Stimulated activated CD8-positive, alpha-beta memory T cell treated with anti-CD3 and anti-CD28 coated beads, Interleukin-2, amount 100 ng/mL, for 1 hour (primary cell): ENCODE measurements at regions not wholly inside any gene's neighbourhood (a gene's known extent, or its start where the extent isn't known, plus 50 kb on each side); places are given as distances from the start of the nearest gene placed in this dataset.
A peak's percentile ranks its signal among the peaks of the same experiment; 100 is the strongest.
"Not testable (repeated sequence)": the region's sequence is repeated elsewhere in the genome, so short reads cannot be mapped to it uniquely, and the experiment has no call there.

ENCODE experiments used
- DNase-seq, 2 donors: peaks; one replicate each; pipeline ENCODE4 v3.0.0-alpha.2; 2020; ENCODE audit warnings: low read depth in 2 of 2

DNA sequence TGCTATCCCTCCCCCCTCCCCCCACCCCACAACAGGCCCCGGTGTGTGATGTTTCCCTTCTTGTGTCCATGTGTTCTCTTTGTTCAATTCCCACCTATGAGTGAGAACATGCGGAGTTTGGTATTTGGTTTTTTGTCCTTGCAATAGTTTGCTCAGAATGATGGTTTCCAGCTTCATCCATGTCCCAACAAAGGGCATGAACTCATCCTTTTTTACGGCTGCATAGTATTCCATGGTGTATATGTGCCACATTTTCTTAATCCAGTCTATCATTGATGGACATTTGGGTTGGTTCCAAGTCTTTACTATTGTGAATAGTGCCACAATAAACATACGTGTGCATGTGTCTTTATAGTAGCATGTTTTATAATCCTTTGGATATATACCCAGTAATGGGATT lies 98.3 kb upstream of the DPH5 start:
- DNase-seq, result not testable (repeated sequence)

DNA sequence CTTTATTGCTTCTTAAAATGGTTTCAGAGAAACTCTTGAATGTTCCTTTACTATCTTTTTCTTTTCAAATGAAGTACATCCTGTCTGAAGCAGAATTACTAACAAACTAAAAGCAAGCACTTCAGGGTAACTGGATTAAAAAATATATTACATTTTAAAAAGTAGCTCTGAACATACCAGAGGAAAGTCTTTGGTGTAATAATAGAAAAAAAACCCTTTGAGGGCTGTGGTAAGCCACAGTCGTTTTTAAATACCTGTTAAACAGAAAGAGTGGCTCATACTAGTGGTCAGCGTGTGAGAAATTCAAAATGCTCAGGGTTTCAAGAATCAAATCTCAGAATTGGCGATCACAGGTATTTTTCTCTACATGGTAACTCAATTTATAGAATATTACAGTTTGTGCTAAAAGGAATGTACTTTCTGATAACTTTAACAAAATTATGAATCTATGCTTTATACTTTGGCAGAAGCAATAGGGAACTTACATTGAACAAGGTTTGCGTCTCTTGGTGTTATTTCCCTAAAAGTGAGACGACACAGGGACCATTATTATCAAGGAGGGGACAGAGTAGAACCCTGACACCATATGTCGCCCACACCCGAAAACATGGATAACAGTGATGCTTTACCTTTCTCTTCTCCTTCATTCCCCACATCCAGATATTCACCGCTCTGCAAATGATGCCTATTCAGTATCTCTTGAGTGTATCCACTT lies 97.0 kb upstream of the DPH5 start:
- no peak for DNase-seq

DNA sequence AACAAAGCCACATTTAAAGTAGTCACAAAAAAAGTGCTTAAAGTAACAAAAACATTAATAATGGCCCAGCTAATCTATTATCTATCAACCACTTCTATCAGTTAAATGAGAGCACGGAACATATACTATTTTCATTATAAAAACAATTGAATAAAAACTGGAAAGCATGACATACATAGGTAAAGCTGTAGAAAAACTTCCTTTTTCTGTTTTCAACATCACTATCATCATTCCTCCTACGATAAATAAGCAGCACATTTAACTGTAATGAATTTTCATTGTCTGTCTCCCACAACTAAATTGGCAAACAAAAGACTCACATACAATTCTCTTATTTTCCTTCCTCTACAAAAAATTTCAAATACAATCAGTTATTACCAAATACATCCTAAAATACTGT lies 96.4 kb upstream of the DPH5 start:
- no peak for DNase-seq

DNA sequence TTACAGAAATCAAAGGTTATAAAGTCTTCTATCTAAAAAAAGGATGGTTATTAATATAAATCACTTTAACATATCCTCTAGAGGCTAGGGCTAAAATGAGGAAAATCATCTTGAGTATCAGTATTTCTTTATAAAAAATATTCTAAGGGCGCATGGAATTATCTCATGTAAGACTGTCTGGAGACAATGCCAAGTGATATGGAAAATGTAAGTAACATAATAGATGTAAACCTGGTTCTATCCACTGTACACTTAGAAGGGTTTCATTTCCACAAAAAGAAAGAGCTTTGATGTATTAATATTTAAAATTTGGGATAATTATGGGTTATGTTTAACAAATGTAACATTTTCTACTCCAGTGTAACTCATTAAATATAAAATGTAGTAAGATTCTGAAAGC lies 95.9 kb upstream of the DPH5 start:
- DNase-seq, result no peak

DNA sequence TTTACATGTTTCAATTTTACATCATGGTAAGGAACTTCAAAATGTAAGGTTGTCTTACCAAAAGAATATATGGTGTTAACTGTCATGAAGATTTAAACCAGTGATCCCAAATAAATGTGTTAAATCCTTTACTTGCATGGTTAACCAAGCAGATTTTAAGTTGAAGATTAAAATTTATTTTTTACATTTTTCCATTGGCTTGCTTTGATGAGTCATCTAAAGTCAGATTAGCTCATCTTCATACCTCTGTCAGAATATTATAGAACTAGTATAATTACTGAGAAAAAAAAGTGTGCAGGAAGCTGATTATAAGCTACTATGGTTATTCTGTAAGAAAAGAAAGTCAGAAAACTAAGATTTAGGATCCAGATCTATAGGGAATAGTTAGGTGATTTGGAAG lies 95.3 kb upstream of the DPH5 start:
- no peak for DNase-seq

DNA sequence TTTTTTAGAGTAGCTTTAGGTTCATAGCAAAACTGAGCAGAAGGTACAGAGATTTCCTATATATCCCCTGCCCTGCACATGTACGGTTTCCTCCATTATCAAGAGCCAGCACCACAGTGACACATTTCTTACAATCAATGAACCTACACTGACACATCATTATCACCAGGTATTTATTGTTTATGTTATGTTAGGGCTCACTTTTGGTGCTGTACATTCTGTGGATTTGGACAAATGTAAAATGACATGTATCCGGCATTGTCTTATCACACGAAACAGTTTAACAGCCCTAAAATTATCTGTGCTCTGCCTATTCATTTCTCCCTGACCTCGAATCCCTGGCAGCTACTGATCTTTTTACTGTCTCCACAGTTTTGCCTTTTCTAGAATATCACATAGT lies 93.7 kb upstream of the DPH5 start:
- no peak for DNase-seq

DNA sequence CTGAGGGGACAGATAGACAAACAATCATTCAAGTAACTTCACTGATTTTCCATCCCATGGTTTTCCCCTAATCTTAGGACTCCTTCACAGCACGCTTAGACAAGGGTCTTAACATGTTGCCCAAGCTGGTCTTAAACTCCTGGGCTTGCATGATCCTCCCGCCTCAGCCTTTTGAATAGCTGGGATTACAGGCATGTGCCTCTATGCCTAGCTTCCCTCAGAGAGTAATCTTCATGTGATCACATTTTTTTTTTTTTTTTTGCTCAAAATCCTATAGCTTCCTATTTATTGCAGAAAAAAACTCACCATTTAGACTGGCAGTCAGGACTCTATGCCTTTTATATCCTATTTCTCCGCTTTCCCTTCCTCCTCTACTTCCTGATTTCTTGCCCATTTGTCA lies 90.4 kb upstream of the DPH5 start:
- no peak for DNase-seq

DNA sequence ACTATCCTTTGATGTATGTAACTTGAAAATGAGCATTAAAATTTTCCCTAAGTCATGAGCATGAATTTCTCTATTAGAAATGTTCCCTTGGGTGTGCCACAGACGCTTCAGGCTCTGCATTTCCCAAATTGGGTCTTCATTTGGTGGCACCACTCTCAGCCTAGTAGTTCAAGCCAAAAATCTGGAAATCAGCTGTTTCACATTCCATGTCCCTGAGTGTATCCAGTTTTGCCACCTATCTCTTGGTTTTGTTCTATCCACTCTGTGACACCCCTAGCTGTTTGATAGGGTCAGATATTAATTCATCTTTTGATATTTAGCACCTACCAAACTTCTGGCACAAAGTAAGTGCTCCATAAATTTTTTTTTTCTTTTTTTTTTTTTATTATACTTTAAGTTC lies 89.5 kb upstream of the DPH5 start:
- DNase-seq, result no peak

DNA sequence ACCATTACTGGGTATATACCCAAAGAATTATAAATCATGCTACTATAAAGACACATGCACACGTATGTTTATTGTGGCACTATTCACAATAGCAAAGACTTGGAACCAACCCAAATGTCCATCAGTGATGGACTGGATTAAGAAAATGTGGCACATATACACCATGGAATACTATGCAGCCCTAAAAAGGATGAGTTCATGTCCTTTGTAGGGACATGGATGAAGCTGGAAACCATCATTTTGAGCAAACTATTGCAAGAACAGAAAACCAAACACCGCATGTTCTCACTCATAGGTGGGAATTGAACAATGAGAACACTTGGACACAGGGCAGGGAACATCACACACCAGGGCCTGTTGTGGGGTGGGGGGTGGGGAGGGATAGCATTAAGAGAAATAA lies 88.5 kb upstream of the DPH5 start:
- not testable (repeated sequence) for DNase-seq

DNA sequence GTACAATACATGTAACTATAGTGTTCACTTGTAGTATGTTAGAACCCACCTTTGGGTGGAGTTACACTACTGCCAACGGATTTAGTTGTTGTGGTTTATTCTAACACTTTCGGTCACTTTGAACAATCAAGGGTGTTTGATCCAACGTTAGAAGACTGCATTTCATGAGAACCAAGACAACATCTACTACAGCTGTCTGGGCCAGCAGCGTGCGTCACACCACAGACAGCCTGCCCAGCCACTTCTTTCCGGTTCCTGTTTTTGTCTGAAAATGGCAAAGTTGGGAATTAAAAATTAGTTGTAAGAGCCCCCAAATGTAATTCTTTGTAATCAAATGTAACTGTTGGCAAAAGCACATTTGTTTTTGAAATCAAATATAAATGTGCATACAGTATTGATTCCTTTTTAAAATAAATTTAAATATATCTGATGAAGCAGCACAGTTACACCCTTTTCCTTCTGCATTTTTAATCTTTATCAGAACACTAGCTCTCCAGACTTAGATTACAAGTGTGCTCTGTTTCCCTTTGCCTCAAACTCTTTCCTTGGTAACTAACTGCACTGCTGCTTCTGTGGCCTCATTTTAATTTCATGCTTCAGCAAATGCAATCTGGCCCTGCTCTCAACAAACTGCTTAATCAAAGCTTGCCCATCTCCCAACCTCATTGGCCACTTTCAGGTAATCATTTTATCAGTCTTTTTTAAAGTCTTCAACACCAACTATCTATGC lies 86.6 kb upstream of the DPH5 start:
- peak; percentile 38 to 55 for DNase-seq

DNA sequence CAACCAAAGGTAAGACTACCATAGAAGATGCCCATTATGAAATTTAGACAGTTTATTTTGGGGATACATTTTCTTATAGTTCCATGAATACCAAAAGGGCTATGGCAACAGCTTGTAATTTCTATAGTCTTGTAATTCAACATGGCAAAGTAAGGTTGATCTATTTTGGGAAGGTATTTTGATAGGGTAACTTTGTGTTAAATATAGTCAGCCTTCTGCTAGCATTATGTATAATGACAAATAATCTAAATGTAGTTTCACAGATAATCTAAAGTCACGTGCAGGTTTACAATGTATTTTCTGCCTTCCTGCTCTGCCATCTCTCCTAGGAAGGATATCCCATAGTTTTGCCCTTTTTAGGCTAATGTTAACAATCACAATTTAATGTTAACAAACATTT lies 85.9 kb upstream of the DPH5 start:
- DNase-seq, result no peak

DNA sequence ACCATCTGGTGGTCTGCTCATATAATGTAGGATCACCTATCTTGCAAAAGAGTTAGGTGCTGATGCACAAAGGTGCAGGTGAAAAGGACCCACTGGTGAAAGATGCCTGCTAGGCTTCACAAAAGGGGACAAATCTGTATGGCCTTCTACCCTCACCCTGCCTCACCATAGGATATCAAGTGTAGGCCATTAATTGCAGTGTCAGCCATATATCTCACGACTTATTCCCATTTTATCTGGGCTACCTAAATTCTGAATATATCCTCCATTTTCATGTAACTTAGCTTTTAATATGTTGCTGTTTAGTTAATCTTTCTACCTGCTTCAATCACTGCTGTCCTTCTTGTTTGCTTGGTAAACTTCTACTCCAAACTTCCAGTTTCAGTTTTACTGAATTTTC lies 84.2 kb upstream of the DPH5 start:
- no peak for DNase-seq

DNA sequence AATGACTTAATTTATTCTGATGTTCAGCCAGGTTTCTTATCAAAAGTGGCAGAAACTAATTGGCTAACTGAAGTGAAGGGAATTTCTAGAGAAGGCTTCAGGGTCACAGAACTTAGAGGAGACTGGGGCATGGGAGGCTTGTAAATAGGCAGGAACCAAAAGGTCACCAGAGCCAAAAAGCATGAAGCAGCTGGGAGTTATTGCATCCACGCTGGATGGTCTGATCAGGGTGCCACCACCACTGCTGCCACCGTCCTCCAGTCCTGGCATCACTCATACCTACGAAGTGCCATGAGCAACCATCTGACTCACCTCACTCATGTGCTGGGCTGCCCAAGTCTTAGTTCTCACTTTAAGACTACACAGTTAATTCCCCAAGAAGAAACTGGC lies 82.5 kb upstream of the DPH5 start:
- DNase-seq, result no peak

DNA sequence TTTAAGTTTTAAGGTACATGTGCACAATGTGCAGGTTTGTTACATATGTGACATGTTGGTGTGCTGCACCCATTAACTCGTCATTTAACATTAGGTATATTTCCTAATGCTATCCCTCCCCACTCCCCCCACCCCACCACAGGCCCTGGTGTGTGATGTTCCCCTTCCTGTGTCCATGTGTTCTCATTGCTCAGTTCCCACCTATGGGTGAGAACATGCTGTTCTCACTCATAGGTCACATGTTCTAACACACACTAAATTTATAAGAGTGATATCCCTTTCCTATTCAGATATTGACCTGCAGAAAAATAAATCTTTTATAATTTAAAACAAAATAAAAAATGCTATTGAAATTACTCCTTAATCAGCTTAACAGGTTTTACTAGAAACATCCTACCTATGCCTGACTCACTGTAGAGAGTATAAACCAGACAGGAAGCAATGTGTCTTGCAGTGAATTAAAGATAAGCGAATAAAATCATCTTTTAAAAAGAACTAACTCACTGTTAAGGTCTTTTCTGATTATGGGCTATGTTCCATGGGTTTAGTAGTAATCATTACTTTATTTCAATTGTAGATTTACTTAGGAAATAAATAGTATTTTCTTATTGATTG lies 82.0 kb upstream of the DPH5 start:
- no peak for DNase-seq

DNA sequence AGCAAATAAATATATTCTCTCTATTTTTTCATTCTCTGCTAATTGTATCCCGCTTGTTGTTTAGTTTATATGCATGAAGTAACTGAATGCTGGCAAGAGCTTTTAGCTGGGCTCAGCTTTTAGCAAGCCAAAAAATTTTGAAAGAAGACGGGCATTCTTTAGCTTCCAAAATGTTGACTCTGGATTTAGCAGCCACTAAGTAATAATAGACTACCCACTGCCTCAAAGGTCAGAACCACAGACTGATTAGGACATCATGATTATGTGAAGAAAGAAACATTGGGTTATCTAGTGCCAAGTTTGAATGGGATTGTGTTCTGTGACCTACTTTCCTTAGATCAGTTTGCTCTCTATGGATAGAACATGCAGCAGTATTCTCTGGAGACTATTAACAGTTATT lies 80.3 kb upstream of the DPH5 start:
- no peak for DNase-seq

DNA sequence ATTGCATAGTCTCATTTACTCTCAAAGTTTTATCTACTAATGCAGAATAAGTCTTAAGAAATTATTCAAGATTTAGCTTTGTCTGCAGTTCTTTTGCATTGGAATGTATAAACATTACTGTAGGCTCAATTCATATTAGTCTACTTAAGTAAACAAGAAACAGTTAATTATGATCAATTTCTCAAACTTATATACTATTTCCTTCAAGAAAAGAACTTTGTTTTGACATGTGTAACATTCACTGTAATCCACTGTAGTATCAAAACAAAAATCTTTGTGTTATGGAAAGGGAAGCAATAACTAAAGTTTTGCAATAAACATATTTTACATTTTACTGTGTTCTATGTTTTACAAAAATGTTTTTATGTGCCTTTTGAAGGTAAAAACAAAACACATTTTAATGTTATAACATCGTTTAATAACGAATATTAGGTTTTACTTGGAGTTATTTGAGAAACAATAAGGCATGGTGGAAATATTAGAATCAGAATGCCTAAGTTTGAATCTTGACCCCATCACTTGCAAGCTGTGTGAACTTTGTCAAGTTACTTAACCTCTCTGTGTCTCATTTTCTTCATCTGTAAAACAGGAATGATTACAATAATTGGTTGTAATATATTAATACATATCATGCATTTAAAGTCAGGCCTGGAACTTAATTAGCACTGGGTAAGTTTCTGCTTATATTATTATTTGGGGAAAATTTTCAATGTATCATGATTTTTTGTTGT lies 77.0 kb upstream of the DPH5 start:
- no peak for DNase-seq

DNA sequence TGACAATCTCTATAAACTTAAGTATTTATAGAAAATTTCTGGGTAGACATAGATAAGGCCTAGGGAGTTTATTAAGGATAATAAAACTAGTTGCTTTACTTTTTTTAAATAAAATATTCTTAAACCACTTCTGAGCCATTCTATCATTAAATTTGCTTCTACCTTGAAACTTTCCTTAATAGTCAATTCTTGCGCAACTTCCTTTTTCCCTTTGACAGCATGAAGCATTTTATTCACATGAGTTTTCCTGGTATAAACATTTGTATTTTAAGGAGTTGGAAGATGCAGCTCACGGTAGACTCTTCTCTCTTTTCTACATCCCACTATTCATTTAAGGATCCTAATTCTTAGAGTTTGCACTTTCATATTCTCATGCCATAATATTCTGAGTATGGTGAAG lies 75.8 kb upstream of the DPH5 start:
- no peak for DNase-seq

DNA sequence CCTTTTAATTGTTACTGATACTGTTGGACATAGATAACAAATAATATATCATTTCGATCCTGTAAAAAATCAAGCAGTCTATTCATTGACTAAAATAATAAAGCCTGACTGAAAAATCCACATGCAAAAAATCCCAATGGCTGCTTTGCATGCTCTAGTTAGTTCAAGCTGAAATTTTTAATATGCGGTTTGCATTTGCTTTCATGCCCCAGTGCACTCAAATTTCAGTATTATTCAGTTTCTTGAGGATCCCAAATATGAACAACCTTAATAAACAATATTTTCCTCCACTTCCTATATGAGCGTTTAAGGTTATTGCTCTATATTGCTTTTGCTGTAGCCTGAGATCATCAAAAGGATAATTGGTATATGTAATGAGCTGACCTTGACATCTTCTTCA lies 75.1 kb upstream of the DPH5 start:
- DNase-seq, result no peak

DNA sequence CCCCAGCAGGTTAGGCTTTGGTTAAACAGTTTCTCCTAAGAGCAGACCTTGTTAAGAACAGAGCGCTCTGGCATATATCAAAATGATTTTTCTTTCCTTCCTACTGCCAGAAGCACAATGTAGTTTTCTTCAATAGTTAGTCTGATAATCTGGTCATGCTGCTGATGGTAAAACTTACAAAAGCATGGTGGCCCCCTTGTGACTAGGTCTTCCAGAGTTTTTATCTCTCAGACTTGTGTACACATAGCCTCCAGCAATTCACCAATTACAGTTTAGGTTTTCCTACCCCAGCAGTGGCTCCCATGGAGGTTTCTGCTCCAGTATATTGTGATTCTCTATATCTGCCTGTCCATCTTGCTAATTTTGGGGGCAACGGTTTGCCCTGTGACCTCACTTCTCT lies 73.3 kb upstream of the DPH5 start:
- DNase-seq, result no peak

DNA sequence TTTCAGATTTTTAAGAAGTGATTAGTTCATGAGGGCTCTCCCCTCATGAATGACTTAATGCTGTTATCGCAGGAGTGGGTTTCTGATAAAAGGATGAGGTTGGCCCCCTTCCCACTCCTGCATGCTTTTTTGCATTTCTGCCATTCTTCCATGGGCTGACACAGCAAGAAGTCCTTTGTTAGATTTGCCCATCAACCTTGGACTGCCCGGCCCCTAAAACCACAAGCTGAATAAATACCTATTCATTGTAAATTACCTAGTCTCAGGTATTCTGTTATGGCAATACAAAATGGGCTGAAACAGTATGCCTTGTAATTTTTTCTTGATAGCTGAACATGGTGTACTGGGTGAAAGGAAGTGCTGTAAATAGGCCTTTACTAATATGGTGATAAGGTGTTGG lies 72.7 kb upstream of the DPH5 start:
- DNase-seq, result no peak

DNA sequence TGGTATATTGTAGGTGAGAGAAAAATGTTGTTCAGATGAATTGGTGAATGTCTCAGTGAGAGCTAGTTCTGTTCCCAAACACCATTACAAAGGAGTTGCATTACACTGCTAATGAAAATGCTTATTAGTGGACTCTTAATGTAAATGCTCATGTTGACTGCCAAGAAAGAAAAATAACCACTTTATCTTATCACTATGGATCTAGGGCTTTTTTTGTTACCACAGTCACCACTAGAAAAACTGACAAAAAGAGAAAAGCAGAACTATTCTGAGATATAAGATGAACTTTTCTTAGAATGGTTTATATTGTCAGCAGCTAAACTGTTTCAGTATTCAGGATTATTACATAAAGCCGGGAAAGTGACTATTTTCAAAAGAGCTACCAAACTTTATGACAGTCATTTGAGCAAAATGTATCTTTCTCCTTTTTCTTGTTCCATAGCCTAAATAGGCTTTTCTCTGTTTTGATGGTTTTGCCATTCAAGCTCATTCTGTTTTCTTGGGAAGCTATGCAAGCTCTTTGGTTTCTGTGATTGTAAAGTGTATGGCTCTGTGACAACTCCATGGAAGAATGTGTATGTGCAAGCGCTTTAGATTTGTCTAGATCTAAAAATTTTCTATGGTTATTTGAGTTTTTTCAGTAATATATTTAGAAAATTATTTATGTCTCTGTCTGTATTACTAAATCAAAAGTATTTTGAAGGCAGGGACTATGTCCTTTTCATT lies 64.2 kb upstream of the DPH5 start:
- no peak for DNase-seq

DNA sequence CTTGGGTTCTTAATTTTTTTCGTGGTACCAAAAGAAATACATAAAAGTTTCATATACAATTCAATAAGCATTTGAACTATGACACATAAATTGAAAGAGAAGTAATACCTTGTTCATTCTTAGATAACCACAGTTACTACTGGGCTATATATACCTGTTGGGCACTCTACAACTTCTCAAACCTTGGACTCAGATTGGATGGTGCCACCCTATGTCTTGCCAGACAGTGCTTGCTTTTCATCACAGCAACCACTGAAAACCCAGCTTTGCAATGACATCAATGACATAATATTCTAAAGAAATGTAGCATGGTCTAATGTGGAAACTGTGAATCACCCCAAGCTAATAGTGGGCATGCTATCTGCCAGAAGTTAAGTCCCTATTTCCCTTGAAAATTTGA lies 62.8 kb upstream of the DPH5 start:
- no peak for DNase-seq
